ENCODE measurements at regions not wholly inside any gene's neighbourhood (a gene's known extent, or its start where the extent isn't known, plus 50 kb on each side); places are given as distances from the start of the nearest gene placed in this dataset.

GRCh38 chr7:34575006-34575405, 83.0 kb upstream of the NPSR1 start:
- no peak for TF ChIP-seq CTCF (IDR thresholded peaks at IDR 0.05)
- no peak for TF ChIP-seq POLR2A (IDR thresholded peaks at IDR 0.05)
- TF ChIP-seq POLR2AphosphoS5 (IDR thresholded peaks at IDR 0.05) = no peak
- no peak for TF ChIP-seq EP300 (IDR thresholded peaks at IDR 0.05; ENCODE audit: low read depth)

All from transverse colon (tissue), 4 donors.